Nephron progenitor cell (in vitro differentiated cells): ENCODE measurements at regions not wholly inside any gene's neighbourhood (a gene's known extent, or its start where the extent isn't known, plus 50 kb on each side); places are given as distances from the start of the nearest gene placed in this dataset.

Experiments
- DNase-seq: peaks from one replicate; pipeline ENCODE4 v3.0.0; 2021
- H3K27ac Mint-ChIP-seq: 2 replicates; pipeline ENCODE4 v1.8.0; 2021; ENCODE audit warnings: mild to moderate bottlenecking, moderate library complexity, mixed read lengths
- H3K27me3 Mint-ChIP-seq: 2 replicates; pipeline ENCODE4 v1.8.0; 2021; ENCODE audit warnings: mild to moderate bottlenecking, low read depth, mixed read lengths; ENCODE audit not compliant: poor library complexity
- H3K36me3 Mint-ChIP-seq: 2 replicates; pipeline ENCODE4 v1.8.0; 2021; ENCODE audit warnings: low read depth, mixed read lengths
- H3K4me1 Mint-ChIP-seq: 2 replicates; pipeline ENCODE4 v1.8.0; 2021; ENCODE audit warnings: mixed read lengths
- H3K4me3 Mint-ChIP-seq: 2 replicates; pipeline ENCODE4 v1.8.0; 2021; ENCODE audit warnings: mild to moderate bottlenecking, moderate library complexity, mixed read lengths
- H3K9me3 Mint-ChIP-seq: 2 replicates; pipeline ENCODE4 v1.8.0; 2021; ENCODE audit warnings: mild to moderate bottlenecking, moderate library complexity, mixed read lengths
- CTCF ChIP-seq: fragments of 200-600 bp; sonication (generic); IDR thresholded peaks from 2 replicates; pipeline ENCODE4 v1.5.0; 2021; ENCODE audit warnings: antibody characterized with exemption

DNA sequence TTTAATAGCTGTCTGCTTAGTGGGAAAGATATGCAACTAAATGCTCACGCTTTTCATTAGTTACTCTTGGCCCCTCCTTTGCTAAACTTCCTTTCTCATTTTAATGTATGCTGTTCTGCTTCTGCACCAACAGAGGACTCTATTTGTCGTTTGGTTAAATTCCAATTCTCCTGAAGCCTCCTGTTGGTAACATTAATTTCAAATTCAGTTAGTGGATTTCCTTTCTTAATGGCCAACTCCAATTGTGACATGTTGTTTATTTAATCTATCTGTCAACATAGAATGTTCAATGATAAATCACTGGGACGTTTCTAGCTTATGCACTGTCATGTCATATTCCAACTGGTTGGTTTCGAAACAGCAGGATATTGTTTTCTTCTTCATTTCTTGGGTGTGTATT lies 467.4 kb upstream of the BCHE start:
- Mint-ChIP-seq H3K27me3 (no peaks in the 10 kb centered on the region), H3K36me3 (no peaks in the 10 kb centered on the region), H3K9me3 (no peaks in the 10 kb centered on the region), H3K27ac (no peak overlapping the region), H3K4me3 (no peak overlapping the region), H3K4me1 (peaks cover 3% of the 10 kb centered on the region)
- TF ChIP-seq CTCF = no peak
- no peak for DNase-seq

- H3K9me3 Mint-ChIP-seq = no peaks in the 10 kb centered on the region
- no peak for DNase-seq
- H3K4me3 Mint-ChIP-seq = no peak overlapping the region
Observed at GRCh38 chr3:166303681-166304080, 466.5 kb upstream of the BCHE start.

GRCh38 chr3:166302331-166302730 lies 465.1 kb upstream of the BCHE start:
- no peak for DNase-seq
- Mint-ChIP-seq H3K36me3 (no peaks in the 10 kb centered on the region), H3K9me3 (no peaks in the 10 kb centered on the region), H3K4me1 (peaks cover 3% of the 10 kb centered on the region), H3K4me3 (no peak overlapping the region), H3K27me3 (no peaks in the 10 kb centered on the region), H3K27ac (no peak overlapping the region)
- TF ChIP-seq CTCF = no peak

More at GRCh38 chr3:166303681-166304080, 466.5 kb upstream of the BCHE start:
- peaks cover 3% of the 10 kb centered on the region for H3K4me1 Mint-ChIP-seq
- H3K27ac Mint-ChIP-seq = no peak overlapping the region
- no peak for TF ChIP-seq CTCF
- no peaks in the 10 kb centered on the region for H3K36me3 Mint-ChIP-seq
- no peaks in the 10 kb centered on the region for H3K27me3 Mint-ChIP-seq

DNA sequence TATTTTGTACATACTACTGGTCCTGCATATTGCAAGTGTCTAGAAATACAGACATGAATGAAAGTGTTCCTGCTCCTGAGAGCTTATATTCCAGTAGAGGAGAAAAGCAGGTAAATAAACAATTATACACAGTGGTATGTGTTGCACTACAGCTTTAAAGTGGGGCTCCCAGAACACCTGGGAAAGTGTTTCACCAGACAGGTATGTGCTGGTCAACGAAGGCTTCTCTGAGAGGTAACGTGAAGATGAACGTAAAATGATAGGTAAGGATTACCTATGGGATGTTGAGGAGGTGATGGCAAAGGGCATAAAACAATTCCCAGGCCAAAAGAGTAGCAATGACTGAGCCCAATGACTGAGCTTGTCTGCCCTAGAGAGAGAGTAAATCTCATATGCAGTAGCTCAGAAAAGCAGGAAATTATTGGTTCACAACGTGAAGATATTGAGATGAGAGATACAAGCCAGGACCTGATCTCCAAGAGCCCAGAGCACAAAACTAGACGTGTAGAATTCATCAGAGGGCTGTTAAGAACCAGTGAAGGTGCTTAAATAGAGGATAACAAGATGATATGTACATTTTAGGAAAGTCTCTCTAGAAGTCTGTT lies 459.1 kb upstream of the BCHE start:
- no peaks in the 10 kb centered on the region for H3K9me3 Mint-ChIP-seq

DNA sequence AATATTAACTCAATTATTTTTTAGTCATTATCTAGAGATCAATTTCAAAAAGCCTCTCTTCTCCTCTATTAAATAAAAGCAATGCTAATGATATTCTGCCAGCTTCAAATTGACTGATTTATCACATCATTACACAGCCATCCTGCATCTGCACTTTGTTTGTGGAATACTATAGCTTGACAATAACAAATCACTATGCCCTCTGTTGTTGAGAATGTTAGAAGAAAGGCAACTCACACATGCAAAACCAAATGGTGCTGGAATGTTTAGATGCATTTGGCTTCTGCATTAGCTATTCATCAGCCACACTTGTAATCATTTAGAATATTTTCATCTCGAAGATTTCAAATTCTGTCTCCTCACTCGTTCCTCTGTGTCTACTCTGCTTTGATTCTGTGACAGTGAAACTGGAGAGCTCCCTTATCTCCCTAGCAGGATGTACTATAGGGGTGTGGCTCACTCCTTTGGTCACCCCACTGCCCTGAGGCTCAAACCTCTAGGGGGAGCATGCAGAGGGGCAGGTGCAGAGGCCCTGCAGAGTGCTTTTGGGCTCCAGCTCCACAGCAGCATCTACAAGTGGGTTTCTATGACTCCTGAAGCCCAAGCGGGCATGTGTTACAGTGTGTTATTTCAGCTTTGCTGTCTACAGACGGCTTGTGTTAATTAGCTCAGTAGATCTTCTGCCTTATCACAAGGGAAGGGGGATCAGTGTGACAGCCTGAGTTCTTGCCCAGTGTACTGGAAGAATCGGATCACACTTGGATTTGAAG lies 454.1 kb upstream of the BCHE start:
- H3K4me1 Mint-ChIP-seq = peaks cover 6% of the 10 kb centered on the region
- TF ChIP-seq CTCF = no peak
- no peaks in the 10 kb centered on the region for H3K9me3 Mint-ChIP-seq
- no peak for DNase-seq
- H3K36me3 Mint-ChIP-seq = no peaks in the 10 kb centered on the region
- no peaks in the 10 kb centered on the region for H3K27me3 Mint-ChIP-seq
- H3K4me3 Mint-ChIP-seq = no peak overlapping the region
- H3K27ac Mint-ChIP-seq = no peak overlapping the region

More for the DNA sequence above, 459.1 kb upstream of the BCHE start:
- DNase-seq = no peak
- TF ChIP-seq CTCF = no peak
- peaks cover 4% of the 10 kb centered on the region for H3K4me1 Mint-ChIP-seq
- H3K27ac Mint-ChIP-seq = no peak overlapping the region
- no peaks in the 10 kb centered on the region for H3K27me3 Mint-ChIP-seq
- no peaks in the 10 kb centered on the region for H3K36me3 Mint-ChIP-seq
- H3K4me3 Mint-ChIP-seq = no peak overlapping the region

GRCh38 chr3:166285001-166285400 lies 447.8 kb upstream of the BCHE start:
- no peak for DNase-seq
- Mint-ChIP-seq H3K27ac (no peak overlapping the region), H3K9me3 (no peaks in the 10 kb centered on the region), H3K4me3 (no peak overlapping the region), H3K36me3 (no peaks in the 10 kb centered on the region), H3K4me1 (no peaks in the 10 kb centered on the region), H3K27me3 (no peaks in the 10 kb centered on the region)
- TF ChIP-seq CTCF = no peak
